ENCODE measurements at regions not wholly inside any gene's neighbourhood (a gene's known extent, or its start where the extent isn't known, plus 50 kb on each side); places are given as distances from the start of the nearest gene placed in this dataset.
"Not testable (repeated sequence)": the region's sequence is repeated elsewhere in the genome, so short reads cannot be mapped to it uniquely, and the experiment has no call there.

DNA sequence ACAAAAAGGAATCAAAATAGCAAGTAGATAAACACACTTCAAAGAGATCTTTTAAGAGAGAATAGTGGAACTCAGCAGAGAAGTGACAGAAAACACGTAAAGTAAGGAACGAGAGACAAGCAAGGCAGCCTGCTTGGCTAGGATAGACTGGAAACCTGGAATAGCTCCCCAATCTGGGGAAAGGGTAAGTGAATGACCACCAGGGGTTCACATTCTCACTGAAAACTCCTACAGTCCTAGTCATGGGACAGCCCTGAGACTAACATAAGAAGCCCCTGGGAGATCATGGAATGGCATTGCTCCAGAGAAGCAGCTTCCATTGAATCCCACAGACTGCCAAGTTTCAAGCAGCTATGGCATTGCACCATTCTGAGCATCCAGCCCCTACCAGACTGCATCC lies 363.6 kb upstream of the ARPP21 start:
- DNase-seq (ENCODE audit: low spot score): no peak

DNA sequence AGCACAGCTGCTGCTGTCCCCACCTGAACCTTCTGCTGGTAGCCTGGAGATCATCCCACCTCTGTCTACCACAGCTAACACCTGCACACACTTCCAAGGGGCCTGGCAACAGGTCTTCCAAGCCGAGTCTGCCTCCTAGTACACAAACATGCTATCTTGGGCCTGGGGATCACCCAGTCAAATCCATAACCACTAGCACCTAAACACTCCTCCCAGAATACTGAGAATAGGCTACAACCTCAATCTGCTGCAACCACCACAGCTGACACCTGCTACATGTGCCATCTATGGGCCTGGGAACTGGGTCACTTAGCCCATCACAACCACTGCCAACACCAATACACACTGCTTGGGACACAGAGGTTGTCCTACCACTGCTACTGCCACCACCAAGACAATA lies 362.8 kb upstream of the ARPP21 start:
- no peak for DNase-seq (ENCODE audit: low spot score)

DNA sequence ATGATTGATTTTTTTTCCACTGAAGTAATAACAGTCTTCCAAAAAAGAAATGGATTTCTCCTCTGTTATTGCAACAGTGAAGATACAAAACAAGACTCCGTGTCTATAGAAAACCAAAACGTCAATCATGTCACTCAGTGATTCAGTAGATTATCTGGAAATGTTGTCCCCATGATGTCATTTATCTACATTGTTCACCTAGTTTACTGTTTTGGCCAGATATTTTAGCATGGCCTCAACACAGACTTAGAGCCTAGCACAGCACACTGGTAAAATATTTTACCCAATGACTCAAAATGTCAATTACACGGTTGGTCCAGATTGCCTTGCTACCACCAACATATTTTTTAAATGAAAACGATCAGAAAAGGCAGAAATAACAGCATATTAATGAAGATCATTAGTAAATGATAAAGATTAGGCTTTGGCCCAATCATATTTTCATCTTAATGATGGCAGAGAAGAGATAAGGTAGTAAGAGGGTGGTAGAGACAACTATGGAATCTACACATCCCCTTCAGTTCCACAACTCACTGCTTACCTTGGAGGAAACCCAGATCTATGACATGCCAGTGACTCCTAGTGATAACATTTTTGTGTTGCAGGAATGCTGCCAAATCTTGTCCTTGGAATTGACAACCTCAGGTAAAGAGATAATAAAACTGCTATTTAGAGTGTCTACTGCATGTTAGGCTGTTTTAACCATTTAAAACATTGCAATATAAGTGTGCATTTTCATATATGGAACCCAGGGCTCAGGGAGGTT lies 347.7 kb upstream of the ARPP21 start:
- DNase-seq (ENCODE audit: low spot score): no peak

DNA sequence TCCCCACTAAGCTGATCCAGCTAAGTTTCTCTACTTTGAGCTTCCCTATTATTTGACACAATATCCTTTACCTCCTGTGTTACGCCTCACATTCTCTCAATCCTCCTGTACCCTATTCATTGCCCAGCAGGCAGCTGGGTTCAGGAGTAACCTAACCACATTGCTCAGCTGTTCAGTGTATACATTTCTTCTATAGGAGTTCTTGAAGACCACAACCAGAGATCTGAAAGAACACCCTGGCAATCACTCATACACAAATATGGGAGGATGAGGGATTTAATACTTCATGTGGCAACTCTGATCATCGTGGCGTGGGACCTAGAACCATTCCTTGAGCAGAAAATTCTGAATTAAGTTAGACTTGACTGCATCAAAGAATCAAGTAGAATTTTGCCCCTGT lies 346.8 kb upstream of the ARPP21 start:
- DNase-seq (ENCODE audit: low spot score): no peak

DNA sequence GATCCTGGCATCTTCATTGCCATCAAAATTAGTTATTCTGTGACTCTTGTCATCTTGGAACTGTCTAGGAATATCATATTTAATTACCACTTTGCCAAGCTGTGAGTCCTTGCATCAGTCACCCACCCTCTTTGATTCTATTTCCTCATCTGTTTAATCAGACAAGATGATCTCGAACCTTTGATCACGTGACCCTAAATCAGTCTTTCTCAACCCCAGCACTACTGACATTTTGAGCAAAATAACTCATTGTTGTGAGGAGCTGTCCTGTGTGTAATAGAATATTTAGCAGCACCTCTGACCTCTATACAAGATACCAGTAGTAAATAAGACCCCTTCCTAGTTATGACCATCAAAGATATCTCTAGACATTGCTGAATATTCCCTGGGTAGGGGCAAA lies 343.4 kb upstream of the ARPP21 start:
- DNase-seq (ENCODE audit: low spot score): no peak

DNA sequence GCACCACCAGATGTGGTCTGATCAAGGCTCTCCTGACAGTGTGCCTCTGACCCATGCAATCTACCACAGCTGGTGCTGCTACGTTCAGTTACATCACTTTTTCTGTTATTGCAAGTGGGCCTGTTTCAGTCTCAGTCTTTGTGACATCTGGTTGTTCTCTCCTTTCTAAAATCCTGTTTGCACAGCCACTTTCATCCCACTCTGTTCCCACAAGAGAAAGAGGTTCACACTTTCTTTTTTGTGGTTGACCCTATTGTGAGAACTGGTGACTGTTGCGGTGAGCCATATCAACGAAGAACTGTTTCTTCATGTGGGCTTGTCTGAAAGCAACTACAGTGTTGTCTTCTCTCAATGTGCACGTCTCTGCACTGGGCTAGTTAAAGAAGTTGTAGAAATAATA lies 342.8 kb upstream of the ARPP21 start:
- no peak for DNase-seq (ENCODE audit: low spot score)

DNA sequence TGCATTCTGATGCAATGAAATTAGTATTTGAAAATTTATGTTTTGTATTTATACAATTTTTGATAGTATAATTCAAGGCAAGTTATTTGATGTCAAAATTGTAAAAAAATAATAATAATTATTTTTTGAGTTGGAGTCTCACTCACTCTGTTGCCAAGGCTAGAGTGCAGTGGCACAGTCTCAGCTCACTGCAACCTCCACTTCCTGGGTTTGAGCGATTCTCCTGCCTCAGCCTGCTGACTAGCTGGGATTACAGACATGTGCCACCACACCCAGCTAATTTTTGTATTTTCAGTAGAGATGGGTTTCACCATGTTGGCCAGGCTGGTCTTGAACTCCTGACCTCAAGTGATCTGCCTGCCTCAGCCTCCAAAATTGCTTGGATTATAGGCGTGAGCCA lies 342.4 kb upstream of the ARPP21 start:
- not testable (repeated sequence) for DNase-seq (ENCODE audit: low spot score)

DNA sequence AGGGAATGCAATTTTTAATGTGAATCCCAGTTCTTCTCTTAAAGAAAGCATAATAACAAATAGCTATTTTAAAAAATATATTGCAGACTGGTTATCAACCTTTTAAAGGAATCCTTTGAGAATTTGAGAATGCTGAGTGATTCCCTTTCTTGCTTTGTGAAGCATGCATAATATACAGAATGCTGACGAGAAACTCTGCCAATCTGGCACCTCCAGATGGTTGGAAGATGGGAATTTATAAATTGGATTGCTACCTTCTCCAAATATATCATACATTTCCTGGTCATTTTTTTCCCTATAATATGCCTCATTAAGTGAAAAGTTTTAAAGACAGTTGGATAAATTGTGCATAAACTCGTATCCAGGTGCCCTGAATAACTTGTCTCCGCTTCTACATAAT lies 333.9 kb upstream of the ARPP21 start:
- no peak for DNase-seq (ENCODE audit: low spot score)

DNA sequence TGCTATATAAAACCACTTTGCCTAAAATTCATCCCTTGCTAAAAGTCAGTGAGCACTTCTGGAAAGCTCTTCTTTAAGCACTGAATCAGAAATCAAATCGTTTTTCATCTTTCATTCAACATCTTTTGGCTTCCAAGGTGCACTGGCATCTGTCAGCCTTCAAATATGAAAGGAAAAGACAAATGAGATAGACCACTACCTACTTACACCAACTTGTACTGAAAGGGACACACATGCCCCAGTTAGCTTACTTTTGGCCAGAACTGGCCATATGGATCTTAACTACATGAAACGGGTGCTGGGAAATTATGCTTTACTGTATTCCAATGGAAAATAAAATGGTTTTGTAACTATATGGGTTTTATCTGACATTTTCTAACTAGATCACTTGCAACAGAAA lies 332.0 kb upstream of the ARPP21 start:
- DNase-seq (ENCODE audit: low spot score): no peak

DNA sequence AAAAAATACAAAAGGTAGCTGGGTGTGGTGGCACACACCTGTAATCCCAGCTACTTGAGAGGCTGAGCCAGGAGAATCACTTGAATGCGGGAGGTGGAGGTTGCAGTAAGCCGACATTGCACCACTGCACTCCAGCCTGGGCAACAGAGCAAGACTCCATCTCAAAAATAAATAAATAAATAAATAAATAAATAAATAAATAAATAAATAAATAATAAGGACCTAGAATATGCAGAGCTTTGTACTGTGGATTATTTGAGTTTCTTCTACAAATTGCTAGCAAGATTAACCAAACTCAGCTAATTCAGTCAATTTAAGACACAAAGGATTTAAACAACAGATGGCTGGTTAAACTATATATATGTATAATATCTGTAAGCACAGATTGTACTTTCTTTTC lies 322.5 kb upstream of the ARPP21 start:
- not testable (repeated sequence) for DNase-seq (ENCODE audit: low spot score)

DNA sequence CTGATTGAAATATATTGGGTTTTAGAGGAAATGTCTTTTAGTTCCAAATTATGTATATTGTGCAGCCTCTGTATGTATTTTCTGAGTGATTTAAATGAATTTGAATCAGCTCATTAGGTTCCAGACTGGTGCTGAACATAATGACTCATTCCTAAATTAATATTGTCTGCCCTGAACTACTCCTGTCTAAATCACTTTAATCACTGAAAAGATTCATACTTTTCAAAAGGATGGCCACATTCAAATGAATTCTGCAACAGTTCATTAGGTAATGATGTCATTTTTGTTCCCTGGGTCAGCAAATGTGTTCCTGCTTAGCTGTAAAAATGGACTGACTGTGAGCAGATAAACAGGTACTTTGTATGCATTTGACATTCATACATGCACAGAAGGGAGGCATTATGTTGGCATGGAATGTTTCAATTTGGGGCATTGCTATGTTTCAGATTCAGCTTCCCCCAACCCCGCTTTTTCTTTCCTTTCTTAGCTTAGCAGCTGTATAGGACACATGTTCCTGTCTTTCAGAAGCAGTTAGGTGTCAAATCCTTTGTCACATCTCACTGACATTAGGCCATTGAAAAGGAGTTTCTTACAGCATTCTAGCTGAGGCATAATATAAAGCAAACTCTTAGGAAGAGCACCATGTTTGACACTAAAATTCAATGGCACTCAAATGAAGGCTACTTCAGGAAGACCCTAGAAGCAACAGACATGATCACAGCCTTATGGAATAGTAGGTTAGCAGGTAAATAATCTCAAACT lies 318.5 kb upstream of the ARPP21 start:
- DNase-seq (ENCODE audit: low spot score): no peak

DNA sequence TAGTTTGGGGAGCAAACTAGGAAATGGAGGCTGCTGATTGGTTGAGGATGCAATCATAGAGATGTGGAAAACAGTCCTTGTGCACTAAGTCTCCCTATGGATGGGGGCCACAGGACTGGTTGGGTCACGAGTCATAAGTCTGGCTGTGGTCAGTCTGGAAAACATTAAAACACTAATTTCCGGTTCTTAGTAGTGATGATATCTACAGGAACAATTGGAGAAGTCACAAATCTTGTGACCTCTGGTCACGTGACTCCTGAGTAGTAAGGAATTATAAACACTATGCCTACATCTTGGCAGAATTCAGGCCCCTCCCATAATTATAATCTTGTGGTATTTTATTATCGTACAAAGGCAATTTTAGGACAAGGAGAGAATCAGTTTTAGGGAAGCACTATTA lies 317.3 kb upstream of the ARPP21 start:
- DNase-seq (ENCODE audit: low spot score): no peak

DNA sequence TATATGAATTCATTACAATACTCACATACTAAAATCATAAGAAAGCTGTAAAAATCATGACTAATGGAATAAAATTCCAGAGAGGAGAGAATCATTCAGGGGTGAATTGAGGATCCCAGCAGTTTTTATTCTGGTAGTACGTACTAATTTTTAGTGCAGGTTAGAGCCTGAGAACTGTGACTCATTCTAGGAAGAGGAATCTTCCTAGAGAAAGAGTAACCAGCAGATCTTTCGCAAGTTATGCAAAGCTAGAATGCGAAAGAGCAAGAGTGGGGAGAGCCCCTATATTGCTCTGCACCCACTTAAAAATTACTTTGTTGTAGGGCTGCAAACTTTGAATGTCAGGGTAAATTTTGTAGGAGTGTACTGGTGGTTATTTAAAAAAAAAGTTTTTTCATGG lies 303.6 kb upstream of the ARPP21 start:
- no peak for DNase-seq (ENCODE audit: low spot score)

DNA sequence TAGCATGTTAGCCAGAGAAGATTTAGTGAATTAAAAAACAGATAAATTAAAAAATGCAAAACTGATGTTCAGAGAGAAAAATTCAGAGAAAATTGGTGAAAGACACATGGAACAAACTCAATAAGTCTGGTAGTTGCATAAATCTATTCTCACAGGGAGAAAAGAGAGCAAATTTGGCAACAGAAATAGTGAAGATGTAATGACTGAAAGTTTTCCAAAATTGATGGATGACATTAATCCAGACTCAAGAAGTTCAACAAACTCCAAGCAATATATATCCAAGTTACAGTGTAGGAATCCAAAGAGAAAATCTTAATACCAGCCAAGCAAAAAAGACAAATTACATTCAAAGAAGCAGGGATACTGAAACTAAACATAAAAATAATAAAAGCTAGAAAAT lies 302.7 kb upstream of the ARPP21 start:
- DNase-seq (ENCODE audit: low spot score): no peak

DNA sequence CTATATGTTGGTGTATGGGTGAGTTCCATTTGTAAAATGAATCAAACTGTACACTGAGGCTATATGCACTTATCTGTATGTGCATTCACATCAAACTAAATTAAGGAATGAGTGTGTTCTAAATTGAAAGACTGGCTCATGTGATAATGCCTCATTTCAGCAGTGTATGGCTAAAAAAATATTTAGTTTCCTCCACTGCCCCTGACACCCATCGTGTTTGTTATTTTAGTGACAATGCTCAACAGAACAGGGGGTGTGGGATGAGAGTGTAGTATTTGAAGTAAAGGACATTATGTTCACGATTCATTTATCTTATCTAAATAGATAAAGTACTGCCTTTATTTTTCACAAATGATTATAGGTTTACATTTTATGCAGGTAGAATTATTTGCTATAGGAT lies 301.1 kb upstream of the ARPP21 start:
- no peak for DNase-seq (ENCODE audit: low spot score)

DNA sequence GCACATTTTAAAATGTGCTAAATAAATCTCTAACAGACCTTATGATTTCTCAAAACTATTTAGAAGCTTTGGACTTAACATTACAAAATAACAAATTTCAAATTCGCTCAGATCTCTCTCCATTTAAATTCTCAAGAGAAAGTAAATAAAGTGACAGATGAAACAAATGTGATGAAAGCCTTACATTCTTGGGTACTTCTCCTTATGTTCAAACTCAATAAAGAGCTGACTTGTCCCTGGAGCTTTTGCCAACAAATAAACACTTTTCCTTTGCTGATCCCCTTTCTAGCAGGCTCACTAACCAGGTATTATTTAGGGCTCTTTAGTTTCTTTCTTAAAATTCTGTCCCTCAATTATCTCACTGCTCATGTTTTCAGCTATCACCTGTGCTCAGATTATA lies 259.1 kb upstream of the ARPP21 start:
- DNase-seq (ENCODE audit: low spot score): no peak

DNA sequence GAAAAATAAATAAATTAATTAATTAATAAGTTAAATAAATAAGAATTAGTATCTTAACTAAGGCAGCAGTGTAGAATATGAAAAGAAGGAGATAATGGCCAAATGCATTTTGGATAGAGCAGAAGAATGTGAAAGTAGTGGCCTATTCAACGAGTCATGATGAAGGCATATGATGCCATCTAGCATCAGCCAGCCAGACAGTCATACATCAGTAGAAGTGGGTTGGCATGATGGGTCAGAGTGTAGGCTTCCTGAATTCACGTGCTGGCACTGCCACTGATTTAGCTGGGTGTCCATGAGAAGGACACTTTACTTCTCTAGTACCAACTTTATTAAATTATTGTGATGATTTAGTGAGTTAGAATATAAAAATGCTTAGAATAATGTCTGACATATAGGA lies 256.1 kb upstream of the ARPP21 start:
- no peak for DNase-seq (ENCODE audit: low spot score)

DNA sequence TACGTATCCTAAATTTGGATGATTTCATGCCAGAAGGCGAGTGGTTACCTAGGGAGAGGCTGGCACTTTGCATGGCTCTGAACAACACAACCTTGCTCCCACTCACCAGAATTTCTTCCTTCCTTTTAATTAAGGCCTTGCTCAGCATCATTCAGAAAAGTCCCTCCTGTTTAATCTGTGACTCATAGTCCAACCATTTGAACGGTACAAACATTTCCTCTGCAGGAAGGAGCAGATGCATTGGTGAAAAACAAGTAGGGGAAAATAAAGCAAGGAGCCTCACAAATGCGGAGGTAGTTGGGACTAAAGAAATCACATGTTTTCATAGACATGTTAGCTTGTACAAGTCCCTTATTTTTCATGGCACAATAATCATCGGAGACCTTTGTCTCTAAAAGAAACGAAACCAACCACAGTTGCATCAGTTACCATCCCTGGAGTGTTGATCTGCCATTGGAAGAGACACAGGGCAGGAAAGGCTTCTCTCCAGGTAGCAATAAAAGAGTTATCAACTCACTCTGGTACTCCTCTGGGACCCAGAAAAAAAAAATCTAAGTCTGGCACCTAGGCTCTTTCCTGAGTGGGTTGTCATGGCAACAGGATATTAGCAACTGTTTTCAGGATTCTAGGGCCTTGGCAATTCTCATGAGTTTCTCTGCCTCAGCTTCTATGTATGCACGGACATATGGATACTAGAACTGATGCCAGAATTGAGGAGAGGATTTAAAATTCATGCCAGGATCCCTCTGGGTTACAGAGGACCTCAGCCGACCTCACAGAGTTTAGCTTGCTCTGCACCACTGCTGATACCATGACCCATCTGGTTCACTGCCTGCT lies 255.4 kb upstream of the ARPP21 start:
- no peak for DNase-seq (ENCODE audit: low spot score)

DNA sequence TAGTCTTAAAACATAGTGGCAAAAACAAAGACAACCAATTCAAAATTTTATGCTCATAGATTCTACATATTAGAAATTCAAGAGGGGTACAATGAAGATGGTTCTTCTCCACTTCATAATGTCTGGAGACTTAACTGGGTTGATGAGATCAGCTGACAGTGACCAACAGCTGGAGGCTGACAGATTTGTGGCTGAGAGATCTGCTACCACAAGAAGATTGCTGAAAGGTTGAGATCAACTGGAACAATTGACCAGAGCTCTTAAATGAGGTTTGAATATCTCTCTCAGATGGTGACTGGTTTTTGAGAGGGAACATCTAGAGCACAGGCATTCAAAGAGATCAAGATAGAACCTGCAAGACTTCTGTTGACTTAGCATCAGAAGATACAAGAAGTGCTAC lies 254.1 kb upstream of the ARPP21 start:
- DNase-seq (ENCODE audit: low spot score): no peak

DNA sequence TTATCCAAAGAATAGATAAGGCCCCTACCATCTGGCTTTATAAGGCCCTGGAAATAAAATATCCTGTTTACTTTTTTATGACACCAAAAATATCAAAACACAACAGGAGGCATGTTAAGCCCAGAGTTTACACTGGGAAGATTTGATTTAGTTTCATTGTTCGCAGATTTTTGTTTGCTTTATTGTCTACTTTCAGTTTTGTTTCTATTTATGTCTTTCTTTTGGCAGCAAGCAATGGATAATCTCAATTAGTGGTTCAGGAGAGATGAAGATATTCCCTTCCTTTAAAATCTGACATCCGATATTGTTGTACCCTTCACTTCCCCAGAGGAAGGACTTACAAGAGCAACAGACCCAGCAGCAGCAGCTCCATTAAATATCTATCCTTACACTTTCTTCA lies 249.4 kb upstream of the ARPP21 start:
- no peak for DNase-seq (ENCODE audit: low spot score)

DNA sequence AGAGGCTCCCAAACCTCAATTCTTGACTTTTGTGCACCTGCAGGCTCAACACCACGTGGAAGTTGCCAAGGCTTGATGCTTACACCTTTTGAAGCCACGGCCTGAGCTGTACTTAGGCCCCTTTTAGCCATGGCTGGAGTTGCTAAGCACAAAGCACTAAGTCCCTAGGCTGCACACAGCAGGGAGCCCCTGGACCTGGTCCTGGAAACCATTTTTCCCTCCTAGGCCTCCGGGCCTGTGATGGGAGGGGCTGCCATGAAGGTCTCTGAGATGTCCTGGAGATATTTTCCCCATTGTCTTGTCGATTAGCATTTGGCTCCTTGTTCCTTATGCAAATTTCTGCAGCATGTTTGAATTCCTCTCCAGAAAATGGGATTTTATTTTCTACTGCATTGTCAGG lies 247.1 kb upstream of the ARPP21 start:
- DNase-seq (ENCODE audit: low spot score): no peak

DNA sequence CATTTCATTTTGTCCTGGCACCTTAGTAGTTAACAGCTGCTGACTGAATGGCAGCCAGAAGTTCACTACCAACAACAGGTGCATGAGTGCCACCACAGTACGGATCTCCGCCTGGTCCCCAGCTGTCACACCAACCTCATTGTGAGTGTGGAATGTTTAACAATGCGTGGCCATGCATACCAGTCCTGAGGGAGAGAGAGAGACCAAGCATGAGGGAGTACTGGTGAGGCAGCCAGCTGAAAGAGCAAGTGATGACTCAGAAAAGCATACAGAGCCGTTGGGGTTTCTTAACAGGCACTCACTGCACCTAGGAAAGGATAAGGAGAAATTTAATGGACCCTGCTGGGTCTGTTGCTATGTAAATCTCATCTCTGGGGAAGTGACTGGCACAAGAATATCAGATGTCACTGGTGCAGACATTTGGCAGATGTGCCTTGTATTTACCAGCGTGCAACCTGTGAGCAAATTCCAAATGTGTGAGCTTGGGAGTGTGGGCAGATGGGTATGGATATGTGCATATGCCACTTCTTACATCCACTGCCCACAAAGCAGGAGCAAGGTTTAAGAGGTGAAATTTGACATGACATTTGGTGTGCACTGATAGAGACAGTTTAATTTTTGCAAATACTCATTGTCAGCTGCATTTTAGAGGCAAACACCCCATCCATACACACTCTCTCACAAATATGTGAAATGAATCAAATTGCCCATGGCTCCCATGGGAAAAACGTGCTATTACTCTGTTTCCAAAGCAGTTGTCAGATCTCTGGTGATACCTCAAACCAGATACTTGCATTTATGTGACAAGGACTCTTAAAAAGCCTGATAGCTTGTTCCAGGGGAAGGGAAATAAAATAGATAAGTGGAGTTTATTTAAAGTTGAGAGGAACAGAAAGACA lies 245.2 kb upstream of the ARPP21 start:
- no peak for DNase-seq (ENCODE audit: low spot score)

All from ureter (tissue), 1 donor.